SK-N-SH treated with all-trans-retinoic acid at 6 μM for 48 hours (cell line): ENCODE measurements at regions not wholly inside any gene's neighbourhood (a gene's known extent, or its start where the extent isn't known, plus 50 kb on each side); places are given as distances from the start of the nearest gene placed in this dataset.

Experiments used
- ARNTL ChIP-seq: fragments of 450-650 bp; formaldehyde crosslinking; IDR thresholded peaks from 2 replicates; pipeline ENCODE4 v1.5.0; 2020; ENCODE audit warnings: low read depth, mild to moderate bottlenecking, moderate library complexity, borderline replicate concordance
- BACH2 ChIP-seq: fragments of 250-450 bp; sonication (Bioruptor Pico); IDR thresholded peaks from 2 replicates; pipeline ENCODE4 v1.9.0; 2021; ENCODE audit warnings: mild to moderate bottlenecking, borderline replicate concordance
- CREB5 ChIP-seq: fragments of 250-450 bp; sonication (Bioruptor Pico); IDR thresholded peaks from 2 replicates; pipeline ENCODE4 v1.5.1; 2020; ENCODE audit warnings: low read depth, mild to moderate bottlenecking, moderate library complexity
- GLIS3 ChIP-seq: fragments of 250-450 bp; sonication (Bioruptor Pico); IDR thresholded peaks from 2 replicates; pipeline ENCODE4 v1.5.0; 2020; ENCODE audit warnings: mild to moderate bottlenecking, moderate library complexity
- ISL1 ChIP-seq: fragments of 250-450 bp; sonication (Bioruptor Pico); IDR thresholded peaks from 2 replicates; pipeline ENCODE4 v2.1.2; 2022; ENCODE audit warnings: mild to moderate bottlenecking, moderate library complexity
- RARB ChIP-seq: fragments of 250-450 bp; sonication (Bioruptor Pico); IDR thresholded peaks from 2 replicates; pipeline ENCODE4 v1.8.0; 2021; ENCODE audit warnings: mild to moderate bottlenecking, moderate library complexity
- ZFP3 ChIP-seq: fragments of 250-450 bp; sonication (Bioruptor Pico); IDR thresholded peaks from 2 replicates; pipeline ENCODE4 v1.5.0; 2020; ENCODE audit warnings: mild to moderate bottlenecking, moderate library complexity
- ZFP30 ChIP-seq: fragments of 450-650 bp; formaldehyde crosslinking; IDR thresholded peaks from 2 replicates; pipeline ENCODE4 v1.5.0; 2022; ENCODE audit warnings: mild to moderate bottlenecking, moderate library complexity

- TF ChIP-seq ISL1 = no peak
- TF ChIP-seq BACH2 (CRISPR knock-in tag) = no peak
- TF ChIP-seq ZFP3 (CRISPR knock-in tag) = no peak
- TF ChIP-seq GLIS3 (CRISPR knock-in tag) = no peak
- TF ChIP-seq RARB = no peak
- TF ChIP-seq CREB5 (CRISPR knock-in tag) = no peak
- TF ChIP-seq ARNTL = no peak
- no peak for TF ChIP-seq ZFP30
These were observed 255.6 kb upstream of the PDE4D start for GRCh38 chr5:60149081-60149480.
